ENCODE measurements at regions not wholly inside any gene's neighbourhood (a gene's known extent, or its start where the extent isn't known, plus 50 kb on each side); places are given as distances from the start of the nearest gene placed in this dataset.
A peak's percentile ranks its signal among the peaks of the same experiment; 100 is the strongest.
"Not testable (repeated sequence)": the region's sequence is repeated elsewhere in the genome, so short reads cannot be mapped to it uniquely, and the experiment has no call there.

GRCh38 chr5:29134418-29134817 is 2059.1 kb upstream of the CDH6 start:
- Histone ChIP-seq H3K27me3 (ENCODE audit: control insufficient read depth, insufficient read depth, low read length) (no peaks in the 10 kb centered on the region), H3K27ac (ENCODE audit: low read depth in 2 of 2, low read length in 2 of 2) (no peak overlapping the region), H3K9me3 (ENCODE audit: control insufficient read depth in 2 of 3, insufficient read depth in 1 of 3, low read length in 3 of 3) (no peaks in the 10 kb centered on the region), H3K9ac (ENCODE audit: low read length in 3 of 3) (no peak overlapping the region), H3K4me3 (ENCODE audit: low read length in 3 of 3) (no peak overlapping the region), H3K36me3 (ENCODE audit: control insufficient read depth in 2 of 3, insufficient read depth in 3 of 3, low read length in 3 of 3) (no peaks in the 10 kb centered on the region), H3K4me1 (ENCODE audit: control insufficient read depth in 2 of 3, insufficient read depth in 2 of 3, low read depth in 1 of 3, low read length in 3 of 3) (no peaks in the 10 kb centered on the region)
- no peak for TF ChIP-seq CTCF (IDR thresholded peaks at IDR 0.05; ENCODE audit: borderline replicate concordance, extremely low read depth, insufficient read depth)
- intact Hi-C loops (cut with DNase I): no loop called here
- DNase-seq (no peak), FAIRE-seq (no peak)

GRCh38 chr5:29131285-29131684 is 2062.2 kb upstream of the CDH6 start:
- intact Hi-C loops (cut with DNase I): no loop called here
- FAIRE-seq: no peak

GRCh38 chr5:29130786-29131185 is 2062.7 kb upstream of the CDH6 start:
- intact Hi-C loops (cut with DNase I): no loop called here
- no peaks in the 10 kb centered on the region for H3K4me1 ChIP-seq (ENCODE audit: control insufficient read depth in 2 of 3, insufficient read depth in 2 of 3, low read depth in 1 of 3, low read length in 3 of 3)
- FAIRE-seq: no peak
- H3K9me3 ChIP-seq (ENCODE audit: control insufficient read depth in 2 of 3, insufficient read depth in 1 of 3, low read length in 3 of 3): no peaks in the 10 kb centered on the region
- H3K9ac ChIP-seq (ENCODE audit: low read length in 3 of 3): no peak overlapping the region
- no peak overlapping the region for H3K27ac ChIP-seq (ENCODE audit: low read depth in 2 of 2, low read length in 2 of 2)
- no peak overlapping the region for H3K4me3 ChIP-seq (ENCODE audit: low read length in 3 of 3)
- H3K36me3 ChIP-seq (ENCODE audit: control insufficient read depth in 2 of 3, insufficient read depth in 3 of 3, low read length in 3 of 3): no peaks in the 10 kb centered on the region
- TF ChIP-seq CTCF (IDR thresholded peaks at IDR 0.05; ENCODE audit: borderline replicate concordance, extremely low read depth, insufficient read depth): no peak
- H3K27me3 ChIP-seq (ENCODE audit: control insufficient read depth, insufficient read depth, low read length): no peaks in the 10 kb centered on the region
- DNase-seq: no peak

More at GRCh38 chr5:29131285-29131684, 2062.2 kb upstream of the CDH6 start:
- H3K4me1 ChIP-seq (ENCODE audit: control insufficient read depth in 2 of 3, insufficient read depth in 2 of 3, low read depth in 1 of 3, low read length in 3 of 3): no peaks in the 10 kb centered on the region
- H3K27ac ChIP-seq (ENCODE audit: low read depth in 2 of 2, low read length in 2 of 2): no peak overlapping the region
- H3K4me3 ChIP-seq (ENCODE audit: low read length in 3 of 3): no peak overlapping the region
- H3K9me3 ChIP-seq (ENCODE audit: control insufficient read depth in 2 of 3, insufficient read depth in 1 of 3, low read length in 3 of 3): no peaks in the 10 kb centered on the region
- no peaks in the 10 kb centered on the region for H3K27me3 ChIP-seq (ENCODE audit: control insufficient read depth, insufficient read depth, low read length)
- no peaks in the 10 kb centered on the region for H3K36me3 ChIP-seq (ENCODE audit: control insufficient read depth in 2 of 3, insufficient read depth in 3 of 3, low read length in 3 of 3)
- TF ChIP-seq CTCF (IDR thresholded peaks at IDR 0.05; ENCODE audit: borderline replicate concordance, extremely low read depth, insufficient read depth): no peak
- H3K9ac ChIP-seq (ENCODE audit: low read length in 3 of 3): no peak overlapping the region
- no peak for DNase-seq

GRCh38 chr5:29127524-29128156 is 2065.8 kb upstream of the CDH6 start:
- intact Hi-C loops (cut with DNase I); H3K27ac ChIP-seq (ENCODE audit: low read depth in 2 of 2, low read length in 2 of 2); H3K27me3 ChIP-seq (ENCODE audit: control insufficient read depth, insufficient read depth, low read length); FAIRE-seq; H3K4me1 ChIP-seq (ENCODE audit: control insufficient read depth in 2 of 3, insufficient read depth in 2 of 3, low read depth in 1 of 3, low read length in 3 of 3); H3K9ac ChIP-seq (ENCODE audit: low read length in 3 of 3); H3K4me3 ChIP-seq (ENCODE audit: low read length in 3 of 3); H3K9me3 ChIP-seq (ENCODE audit: control insufficient read depth in 2 of 3, insufficient read depth in 1 of 3, low read length in 3 of 3); H3K36me3 ChIP-seq (ENCODE audit: control insufficient read depth in 2 of 3, insufficient read depth in 3 of 3, low read length in 3 of 3): not testable (repeated sequence)
- peak in 1 of 5 donors; percentile 41 for DNase-seq

- H3K27me3 ChIP-seq (ENCODE audit: control insufficient read depth, insufficient read depth, low read length); H3K27ac ChIP-seq (ENCODE audit: low read depth in 2 of 2, low read length in 2 of 2); H3K4me1 ChIP-seq (ENCODE audit: control insufficient read depth in 2 of 3, insufficient read depth in 2 of 3, low read depth in 1 of 3, low read length in 3 of 3); H3K9me3 ChIP-seq (ENCODE audit: control insufficient read depth in 2 of 3, insufficient read depth in 1 of 3, low read length in 3 of 3); H3K36me3 ChIP-seq (ENCODE audit: control insufficient read depth in 2 of 3, insufficient read depth in 3 of 3, low read length in 3 of 3); FAIRE-seq; DNase-seq; H3K4me3 ChIP-seq (ENCODE audit: low read length in 3 of 3); intact Hi-C loops (cut with DNase I); H3K9ac ChIP-seq (ENCODE audit: low read length in 3 of 3): not testable (repeated sequence)
These were observed 2067.0 kb upstream of the CDH6 start for GRCh38 chr5:29126462-29126861.
